ENCODE measurements at regions not wholly inside any gene's neighbourhood (a gene's known extent, or its start where the extent isn't known, plus 50 kb on each side); places are given as distances from the start of the nearest gene placed in this dataset.
"Not testable (repeated sequence)": the region's sequence is repeated elsewhere in the genome, so short reads cannot be mapped to it uniquely, and the experiment has no call there.

DNA sequence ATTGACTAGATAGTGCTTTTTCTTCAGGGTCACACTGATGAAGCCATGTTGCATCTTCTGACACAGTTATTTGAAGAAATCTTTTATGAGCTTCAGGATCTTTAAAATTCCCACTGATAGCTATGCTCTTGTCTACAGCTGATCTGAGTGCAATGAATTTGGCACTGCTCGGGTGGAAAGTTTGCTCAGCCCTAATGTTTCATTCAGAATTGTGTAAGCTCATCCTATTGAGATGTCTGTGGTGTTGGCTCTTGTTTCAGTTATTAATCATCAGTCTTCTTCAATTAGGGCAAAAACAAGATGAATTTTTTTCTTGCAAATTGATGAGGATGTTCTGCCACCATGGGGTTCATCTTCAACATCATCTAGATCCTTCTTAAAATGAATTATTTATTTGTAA is 1387.0 kb upstream of the RAG2 start:
- H3K4me3 ChIP-seq (ENCODE audit: insufficient read depth, low read depth, low read length): no peak overlapping the region
- H3K36me3 ChIP-seq (replicated peaks; ENCODE audit: control insufficient read depth, insufficient read depth, low read length): no peaks in the 10 kb centered on the region
- DNase-seq: no peak
- H3K27me3 ChIP-seq (ENCODE audit: control insufficient read depth, insufficient read depth, low read length): no peaks in the 10 kb centered on the region

DNA sequence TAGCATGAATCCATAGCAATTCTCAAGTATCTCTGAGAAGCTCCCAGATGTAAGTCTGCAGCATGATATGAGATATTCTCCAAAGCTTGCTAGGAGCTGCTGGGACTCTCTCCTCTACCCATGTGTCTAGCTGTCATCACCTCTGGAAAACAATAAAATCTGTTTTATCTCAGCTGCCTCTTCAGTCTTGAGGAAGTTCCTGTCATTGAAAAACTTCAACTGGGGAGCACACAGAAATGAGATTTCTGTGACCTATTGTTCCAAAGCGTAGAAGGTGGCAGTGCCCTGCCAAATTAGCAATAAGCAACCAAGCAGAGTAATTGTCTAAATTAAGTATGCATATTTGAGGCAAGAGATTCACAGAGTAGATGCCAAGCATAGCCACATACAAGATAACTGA is 1380.6 kb upstream of the RAG2 start:
- no peak overlapping the region for H3K4me3 ChIP-seq (ENCODE audit: insufficient read depth, low read depth, low read length)
- H3K27me3 ChIP-seq (ENCODE audit: control insufficient read depth, insufficient read depth, low read length): no peaks in the 10 kb centered on the region
- no peak for DNase-seq
- H3K36me3 ChIP-seq (replicated peaks; ENCODE audit: control insufficient read depth, insufficient read depth, low read length): no peaks in the 10 kb centered on the region

DNA sequence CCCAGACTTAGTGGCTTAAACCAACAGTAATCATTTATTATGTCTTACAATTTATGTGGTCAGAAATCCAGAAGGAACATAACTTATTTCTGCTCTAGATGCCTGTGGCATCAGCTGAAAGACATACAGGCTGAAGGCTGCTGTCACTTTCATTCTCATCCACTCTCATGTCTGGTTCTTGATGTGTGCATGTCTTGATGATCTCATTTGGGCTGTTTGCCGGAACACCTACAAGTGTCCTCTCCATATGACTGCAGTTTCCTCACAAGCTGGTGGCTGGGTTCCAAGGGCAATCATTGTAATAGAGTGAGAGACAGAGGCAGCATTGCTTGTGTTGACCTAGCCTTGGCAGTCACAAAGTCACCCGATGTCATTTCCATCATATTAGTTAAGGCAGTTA is 1375.9 kb upstream of the RAG2 start:
- Histone ChIP-seq H3K4me3 (ENCODE audit: insufficient read depth, low read depth, low read length) (no peak overlapping the region), H3K27me3 (ENCODE audit: control insufficient read depth, insufficient read depth, low read length) (no peaks in the 10 kb centered on the region), H3K36me3 (replicated peaks; ENCODE audit: control insufficient read depth, insufficient read depth, low read length) (no peaks in the 10 kb centered on the region)
- DNase-seq: no peak

DNA sequence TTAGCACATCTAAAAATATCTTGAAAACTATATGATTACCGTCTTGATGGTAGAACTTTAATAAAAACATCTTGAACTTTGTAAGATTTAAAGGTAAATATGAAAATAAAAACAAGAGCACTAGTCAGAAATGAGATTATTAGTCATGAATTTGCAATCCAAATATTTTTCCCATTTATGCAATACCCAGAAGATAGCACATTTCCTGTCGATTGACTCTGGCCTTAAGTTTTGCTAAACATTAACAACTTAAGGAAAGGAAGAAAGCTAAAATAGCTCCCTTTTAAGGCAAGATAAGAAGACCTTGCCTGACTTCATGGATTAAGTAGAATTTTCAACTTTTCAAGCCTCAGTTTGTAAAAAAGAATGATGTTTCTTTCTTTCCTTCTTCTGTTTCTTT is 1374.7 kb upstream of the RAG2 start:
- DNase-seq: no peak

DNA sequence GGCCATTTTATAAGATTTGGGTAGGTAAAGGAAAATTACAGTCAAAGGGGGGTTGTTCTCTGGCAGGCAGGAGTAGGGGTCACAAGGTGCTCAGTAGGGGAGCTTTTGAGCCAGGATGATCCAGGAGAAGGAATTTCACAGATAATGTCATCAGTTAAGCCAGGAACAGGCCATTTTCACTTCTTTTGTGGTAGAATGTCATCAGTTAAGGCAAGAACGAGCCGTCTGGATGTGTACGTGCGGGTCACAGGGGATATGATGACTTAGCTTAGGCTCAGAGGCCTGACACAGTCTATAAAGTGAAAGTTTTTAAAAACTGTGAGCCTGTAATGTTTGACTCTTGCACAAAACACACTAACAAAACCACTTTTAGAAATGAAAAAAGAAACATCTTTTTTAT is 1371.3 kb upstream of the RAG2 start:
- H3K27me3 ChIP-seq (ENCODE audit: control insufficient read depth, insufficient read depth, low read length); H3K4me3 ChIP-seq (ENCODE audit: insufficient read depth, low read depth, low read length); H3K36me3 ChIP-seq (replicated peaks; ENCODE audit: control insufficient read depth, insufficient read depth, low read length); DNase-seq: not testable (repeated sequence)

More for the DNA sequence above, 1374.7 kb upstream of the RAG2 start:
- Histone ChIP-seq H3K27me3 (ENCODE audit: control insufficient read depth, insufficient read depth, low read length) (no peaks in the 10 kb centered on the region), H3K36me3 (replicated peaks; ENCODE audit: control insufficient read depth, insufficient read depth, low read length) (no peaks in the 10 kb centered on the region), H3K4me3 (ENCODE audit: insufficient read depth, low read depth, low read length) (no peak overlapping the region)

DNA sequence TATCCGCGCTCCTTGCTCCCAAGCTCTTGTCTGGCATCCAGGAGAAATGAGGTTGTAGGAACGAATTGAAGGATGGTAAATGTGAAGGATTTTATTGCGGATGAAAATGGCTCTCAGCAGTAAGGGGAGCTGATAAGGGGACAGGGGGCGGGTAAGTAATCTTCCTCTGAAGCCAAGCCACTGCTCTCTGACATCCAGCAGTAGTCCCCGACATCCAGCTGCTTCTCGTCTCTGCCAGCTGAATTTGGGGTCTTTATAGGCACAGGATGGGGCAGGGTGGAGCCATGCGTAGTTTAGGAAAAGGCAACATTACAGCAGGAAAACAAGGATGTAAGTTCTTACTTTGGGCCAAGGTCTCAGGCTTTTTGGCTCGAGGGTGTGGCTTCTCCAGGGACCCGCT is 1370.1 kb upstream of the RAG2 start:
- no peaks in the 10 kb centered on the region for H3K27me3 ChIP-seq (ENCODE audit: control insufficient read depth, insufficient read depth, low read length)
- DNase-seq: no peak
- H3K36me3 ChIP-seq (replicated peaks; ENCODE audit: control insufficient read depth, insufficient read depth, low read length): no peaks in the 10 kb centered on the region
- no peak overlapping the region for H3K4me3 ChIP-seq (ENCODE audit: insufficient read depth, low read depth, low read length)

DNA sequence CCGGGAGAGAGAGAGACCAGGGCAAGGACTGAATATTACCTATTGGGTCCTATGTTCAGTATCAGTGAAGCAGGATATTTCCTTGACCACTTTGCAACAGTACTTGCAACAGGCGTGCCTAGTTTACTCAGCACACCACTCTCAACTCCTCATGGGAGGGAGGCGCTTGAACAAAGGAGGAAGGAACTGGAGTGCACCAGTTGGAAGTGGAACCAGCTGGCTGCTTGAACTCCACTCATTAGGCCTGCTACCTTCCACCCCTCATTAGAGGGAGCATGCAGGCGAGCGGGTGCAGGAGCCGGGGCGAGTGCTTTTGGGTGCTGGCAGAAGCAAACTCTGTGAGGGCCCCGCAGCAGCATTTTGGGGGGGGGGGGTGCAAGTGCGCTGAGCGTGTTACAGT is 1369.6 kb upstream of the RAG2 start:
- Histone ChIP-seq H3K27me3 (ENCODE audit: control insufficient read depth, insufficient read depth, low read length) (no peaks in the 10 kb centered on the region), H3K36me3 (replicated peaks; ENCODE audit: control insufficient read depth, insufficient read depth, low read length) (no peaks in the 10 kb centered on the region), H3K4me3 (ENCODE audit: insufficient read depth, low read depth, low read length) (no peak overlapping the region)
- DNase-seq: no peak

DNA sequence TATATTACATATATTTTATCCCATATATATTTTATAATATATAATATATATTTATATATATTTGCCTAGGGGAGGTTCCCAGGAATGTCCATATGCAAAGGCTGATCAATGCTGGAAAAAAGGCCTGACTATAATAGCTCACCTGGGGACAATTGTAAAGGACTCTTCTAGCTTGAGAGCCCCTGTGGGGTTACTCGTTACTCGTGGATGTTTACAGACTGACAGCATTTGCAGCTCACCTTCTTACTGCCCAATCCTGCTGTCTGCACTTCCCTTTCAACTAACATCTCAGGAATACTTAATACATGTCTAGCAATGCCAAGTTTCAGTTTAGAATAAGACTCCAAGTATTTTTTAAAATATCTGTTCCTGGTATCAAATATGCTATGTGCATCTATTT is 1365.4 kb upstream of the RAG2 start:
- Histone ChIP-seq H3K36me3 (replicated peaks; ENCODE audit: control insufficient read depth, insufficient read depth, low read length) (no peaks in the 10 kb centered on the region), H3K4me3 (ENCODE audit: insufficient read depth, low read depth, low read length) (no peak overlapping the region), H3K27me3 (ENCODE audit: control insufficient read depth, insufficient read depth, low read length) (no peaks in the 10 kb centered on the region)
- DNase-seq: peak; percentile 50

DNA sequence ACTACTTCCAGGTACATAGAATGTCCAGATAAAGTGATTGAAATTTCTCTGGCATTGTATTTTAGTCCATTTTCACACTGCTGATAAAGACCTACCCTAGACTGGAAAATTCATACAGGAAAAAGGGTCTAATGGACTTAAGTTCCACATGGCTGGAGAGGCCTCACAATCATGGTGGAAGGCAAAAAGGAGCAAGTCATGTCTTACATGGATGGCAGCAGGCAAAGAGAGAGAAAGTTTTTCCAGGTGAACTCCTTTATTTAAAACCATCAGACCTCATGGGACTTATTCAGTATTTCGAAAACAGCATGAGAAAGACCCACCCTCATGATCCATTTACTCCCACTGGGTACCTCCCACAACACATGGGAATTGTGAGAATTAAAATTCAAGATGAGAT is 1359.7 kb upstream of the RAG2 start:
- no peaks in the 10 kb centered on the region for H3K36me3 ChIP-seq (replicated peaks; ENCODE audit: control insufficient read depth, insufficient read depth, low read length)
- no peak overlapping the region for H3K4me3 ChIP-seq (ENCODE audit: insufficient read depth, low read depth, low read length)
- no peaks in the 10 kb centered on the region for H3K27me3 ChIP-seq (ENCODE audit: control insufficient read depth, insufficient read depth, low read length)
- DNase-seq: no peak

DNA sequence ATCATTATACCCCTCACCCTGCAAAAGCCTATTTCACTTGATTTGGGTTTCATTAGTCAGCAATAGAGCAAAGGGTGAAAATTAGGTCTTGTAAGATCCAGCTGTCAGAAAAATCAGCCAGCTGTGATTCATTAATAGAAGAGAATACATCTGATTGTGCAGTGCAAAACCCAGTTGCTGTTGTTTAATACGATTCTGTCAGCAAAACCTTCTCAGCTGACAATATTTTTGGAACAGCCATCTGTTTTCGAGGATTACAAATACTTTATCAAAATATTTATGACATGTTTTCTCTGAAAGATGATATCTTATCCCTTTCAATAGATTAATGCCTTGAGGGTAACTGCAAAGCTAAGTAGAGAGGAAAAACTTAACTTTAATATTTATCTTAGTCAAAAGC is 1354.0 kb upstream of the RAG2 start:
- no peak overlapping the region for H3K4me3 ChIP-seq (ENCODE audit: insufficient read depth, low read depth, low read length)
- no peaks in the 10 kb centered on the region; the same call in 1 of the 2 replicates for H3K36me3 ChIP-seq (replicated peaks; ENCODE audit: control insufficient read depth, insufficient read depth, low read length)
- no peak for DNase-seq
- H3K27me3 ChIP-seq (ENCODE audit: control insufficient read depth, insufficient read depth, low read length): no peaks in the 10 kb centered on the region

DNA sequence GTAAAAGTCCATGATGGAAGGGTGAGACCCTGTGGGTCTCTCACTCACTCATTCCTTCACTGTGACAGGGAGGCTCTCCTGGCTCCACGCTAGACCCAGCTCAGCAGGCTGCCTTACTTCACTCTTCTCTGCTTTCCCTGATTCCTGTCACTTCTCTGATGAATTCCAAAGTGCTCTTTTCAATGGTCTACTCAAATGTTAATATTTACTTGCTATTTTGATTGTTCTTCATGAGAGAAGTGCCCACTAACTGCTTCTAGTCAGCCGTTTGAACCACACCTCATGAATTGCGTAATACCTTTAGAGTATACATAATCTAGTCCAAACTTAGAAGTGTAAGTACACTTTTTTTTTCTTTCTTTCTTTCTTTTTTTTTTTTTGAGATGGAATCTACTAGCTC is 1350.2 kb upstream of the RAG2 start:
- no peak overlapping the region for H3K4me3 ChIP-seq (ENCODE audit: insufficient read depth, low read depth, low read length)
- no peaks in the 10 kb centered on the region for H3K27me3 ChIP-seq (ENCODE audit: control insufficient read depth, insufficient read depth, low read length)
- no peaks in the 10 kb centered on the region; the same call in 1 of the 2 replicates for H3K36me3 ChIP-seq (replicated peaks; ENCODE audit: control insufficient read depth, insufficient read depth, low read length)
- DNase-seq: no peak

DNA sequence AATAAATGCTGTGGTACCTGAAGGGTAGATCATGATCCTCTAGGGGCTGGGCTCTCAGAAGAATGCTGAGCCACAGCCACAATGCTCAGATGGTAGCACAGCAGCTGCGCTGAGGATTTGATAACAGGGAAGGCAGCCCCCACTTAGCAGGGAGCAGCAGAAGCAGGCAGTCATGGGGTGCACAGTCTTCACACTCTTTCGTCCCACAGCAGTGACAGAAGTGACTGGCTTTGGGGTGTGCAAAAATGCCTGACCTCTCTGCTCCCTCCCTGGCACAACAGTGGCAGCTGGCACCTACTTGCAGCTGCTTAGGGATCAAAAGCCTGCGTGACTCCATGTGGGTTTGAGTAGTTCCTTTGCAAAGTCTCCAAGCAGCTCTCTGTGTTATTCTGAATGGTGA is 1349.8 kb upstream of the RAG2 start:
- Histone ChIP-seq H3K4me3 (ENCODE audit: insufficient read depth, low read depth, low read length) (no peak overlapping the region), H3K36me3 (replicated peaks; ENCODE audit: control insufficient read depth, insufficient read depth, low read length) (no peaks in the 10 kb centered on the region; the same call in 1 of the 2 replicates), H3K27me3 (ENCODE audit: control insufficient read depth, insufficient read depth, low read length) (no peaks in the 10 kb centered on the region)
- no peak for DNase-seq

DNA sequence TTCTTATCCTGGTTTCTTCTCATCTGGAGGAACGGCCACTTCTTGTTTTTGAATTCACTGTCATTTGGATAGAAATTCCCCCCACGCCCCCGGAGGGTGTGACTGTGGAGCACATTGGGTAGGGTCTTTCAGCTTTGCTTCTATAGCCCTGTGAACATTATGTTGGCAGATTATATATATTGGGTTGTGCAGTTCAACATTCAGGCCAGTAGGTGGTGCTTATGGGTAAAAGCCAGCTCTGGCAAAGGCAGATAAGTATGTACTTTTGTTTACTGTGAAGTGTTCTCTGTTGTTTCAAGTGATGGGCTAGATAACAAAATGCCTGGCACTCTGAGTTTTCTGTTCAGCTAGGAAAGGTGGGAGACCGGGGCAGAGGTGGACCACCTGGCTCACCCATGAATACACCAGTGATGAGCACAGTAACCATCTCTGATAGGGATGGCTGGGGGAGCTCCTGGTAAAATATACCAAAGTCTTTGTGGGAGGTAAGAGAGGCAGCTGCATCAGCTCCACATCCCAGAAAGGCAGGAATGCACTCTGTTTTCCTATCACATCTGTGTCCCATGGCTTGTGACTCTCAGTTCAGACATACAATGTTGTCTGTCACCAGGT is 1348.2 kb upstream of the RAG2 start:
- peak; percentile 4 for DNase-seq
- Histone ChIP-seq H3K27me3 (ENCODE audit: control insufficient read depth, insufficient read depth, low read length) (no peaks in the 10 kb centered on the region), H3K36me3 (replicated peaks; ENCODE audit: control insufficient read depth, insufficient read depth, low read length) (no peaks in the 10 kb centered on the region; the same call in 1 of the 2 replicates), H3K4me3 (ENCODE audit: insufficient read depth, low read depth, low read length) (no peak overlapping the region)

DNA sequence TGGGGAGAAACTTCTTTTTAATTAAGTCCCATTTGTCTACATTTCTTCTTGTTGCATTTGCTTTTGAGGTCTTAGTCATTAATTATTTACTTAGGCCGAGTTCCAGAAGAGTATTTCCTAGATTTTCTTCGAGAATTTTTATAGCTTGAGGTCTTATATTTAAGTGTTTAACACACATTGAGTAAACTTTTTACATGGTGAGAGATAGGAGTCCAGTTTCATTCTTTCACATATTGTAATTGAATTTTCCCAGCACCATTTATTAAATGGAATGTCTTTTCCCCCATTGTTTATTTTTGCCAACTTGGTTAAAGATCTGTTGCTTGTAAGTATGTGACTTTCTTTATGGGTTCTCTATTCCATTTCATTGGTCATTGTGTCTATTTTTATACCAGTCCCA is 1344.0 kb upstream of the RAG2 start:
- Histone ChIP-seq H3K36me3 (replicated peaks; ENCODE audit: control insufficient read depth, insufficient read depth, low read length) (no peaks in the 10 kb centered on the region), H3K4me3 (ENCODE audit: insufficient read depth, low read depth, low read length) (no peak overlapping the region), H3K27me3 (ENCODE audit: control insufficient read depth, insufficient read depth, low read length) (no peaks in the 10 kb centered on the region)
- no peak for DNase-seq

DNA sequence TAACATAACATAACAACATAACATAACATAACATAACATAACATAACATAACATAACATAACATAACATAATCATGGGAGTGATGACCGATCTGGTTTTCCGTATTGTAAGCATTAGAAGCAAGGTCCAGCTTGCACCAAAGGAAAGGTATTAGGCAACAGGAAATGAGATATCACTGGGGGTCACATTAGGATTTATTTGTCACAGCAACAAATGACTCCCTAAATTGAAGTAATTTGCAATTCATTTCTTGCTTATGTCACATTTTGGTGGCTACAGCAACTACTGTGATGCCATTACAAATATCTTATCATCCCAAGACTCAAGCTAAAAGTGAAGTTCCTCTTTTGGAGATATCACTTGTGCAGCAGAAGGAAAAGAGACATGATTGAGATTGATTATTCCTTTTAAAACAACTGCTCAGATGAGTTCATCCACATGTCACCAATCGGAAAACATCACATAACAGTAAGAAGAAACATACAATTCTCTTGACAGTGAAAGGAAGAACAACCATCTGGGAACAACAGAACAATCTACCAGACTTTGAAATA is 1331.1 kb upstream of the RAG2 start:
- no peak overlapping the region for H3K4me3 ChIP-seq (ENCODE audit: insufficient read depth, low read depth, low read length)
- DNase-seq: no peak
- H3K36me3 ChIP-seq (replicated peaks; ENCODE audit: control insufficient read depth, insufficient read depth, low read length): no peaks in the 10 kb centered on the region
- no peaks in the 10 kb centered on the region for H3K27me3 ChIP-seq (ENCODE audit: control insufficient read depth, insufficient read depth, low read length)

DNA sequence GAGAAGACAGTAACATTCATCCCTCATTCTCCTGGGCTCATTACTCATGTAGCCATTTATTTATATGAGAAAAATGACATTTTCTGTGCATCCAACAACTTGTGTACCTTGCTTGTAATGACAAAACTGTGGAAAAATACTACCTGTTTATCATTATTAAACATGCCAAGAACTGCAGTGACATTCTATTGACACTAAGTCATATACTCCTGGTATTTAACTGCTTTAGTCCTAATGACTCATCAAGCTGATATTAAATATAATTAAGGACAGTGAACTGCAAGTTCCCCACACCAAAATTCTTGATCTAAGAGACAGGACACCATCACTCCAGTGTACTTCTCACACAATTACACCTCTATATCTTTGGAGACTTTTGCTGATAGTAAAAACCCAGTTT is 1328.7 kb upstream of the RAG2 start:
- Histone ChIP-seq H3K36me3 (replicated peaks; ENCODE audit: control insufficient read depth, insufficient read depth, low read length) (no peaks in the 10 kb centered on the region), H3K4me3 (ENCODE audit: insufficient read depth, low read depth, low read length) (no peak overlapping the region), H3K27me3 (ENCODE audit: control insufficient read depth, insufficient read depth, low read length) (no peaks in the 10 kb centered on the region)
- no peak for DNase-seq

All from H7 (cell line).